Fibroblast of lung (primary cell): ENCODE measurements at regions not wholly inside any gene's neighbourhood (a gene's known extent, or its start where the extent isn't known, plus 50 kb on each side); places are given as distances from the start of the nearest gene placed in this dataset.

ENCODE experiments used
- EZH2 ChIP-seq: IDR thresholded peaks from 2 replicates; pipeline ENCODE4 v1.5.1; 2012; ENCODE audit warnings: low read length, control low read depth, mild to moderate bottlenecking; ENCODE audit errors: missing control alignments
- TF ChIP-seq, protein P1 (sequence below), 2 donors: IDR thresholded peaks in 1 of 2; conservative IDR thresholded peaks in 1 of 2; 1 replicate in 1 of 2; 2 replicates in 1 of 2; pipeline ENCODE4 v1.5.1; 2011 to 2012; ENCODE audit warnings: low read length in 2 of 2, control low read depth in 1 of 2, inconsistent platforms in 1 of 2, low read depth in 1 of 2, mild to moderate bottlenecking in 1 of 2

DNA sequence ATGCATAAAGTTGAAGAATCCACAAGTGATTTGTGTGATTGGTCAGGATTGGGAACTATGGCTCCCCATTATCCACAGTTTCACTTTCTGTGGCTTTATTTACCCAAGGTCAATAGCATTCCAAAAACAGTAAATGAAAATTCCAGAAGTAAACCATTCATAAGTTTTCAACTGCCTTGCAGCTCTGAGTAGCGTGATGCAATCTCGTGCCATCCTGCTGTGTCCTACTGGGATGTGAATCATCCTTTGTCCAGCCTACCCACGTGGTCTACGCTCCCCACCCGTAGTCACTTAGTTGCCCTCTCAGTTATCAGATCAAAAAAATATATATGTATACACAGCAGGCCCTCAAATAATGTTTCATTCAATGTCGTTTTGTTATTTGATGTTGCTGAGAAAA is 89.0 kb upstream of the DLGAP1 start:
- TF ChIP-seq EZH2, result no peak
- TF ChIP-seq, protein P1, sequence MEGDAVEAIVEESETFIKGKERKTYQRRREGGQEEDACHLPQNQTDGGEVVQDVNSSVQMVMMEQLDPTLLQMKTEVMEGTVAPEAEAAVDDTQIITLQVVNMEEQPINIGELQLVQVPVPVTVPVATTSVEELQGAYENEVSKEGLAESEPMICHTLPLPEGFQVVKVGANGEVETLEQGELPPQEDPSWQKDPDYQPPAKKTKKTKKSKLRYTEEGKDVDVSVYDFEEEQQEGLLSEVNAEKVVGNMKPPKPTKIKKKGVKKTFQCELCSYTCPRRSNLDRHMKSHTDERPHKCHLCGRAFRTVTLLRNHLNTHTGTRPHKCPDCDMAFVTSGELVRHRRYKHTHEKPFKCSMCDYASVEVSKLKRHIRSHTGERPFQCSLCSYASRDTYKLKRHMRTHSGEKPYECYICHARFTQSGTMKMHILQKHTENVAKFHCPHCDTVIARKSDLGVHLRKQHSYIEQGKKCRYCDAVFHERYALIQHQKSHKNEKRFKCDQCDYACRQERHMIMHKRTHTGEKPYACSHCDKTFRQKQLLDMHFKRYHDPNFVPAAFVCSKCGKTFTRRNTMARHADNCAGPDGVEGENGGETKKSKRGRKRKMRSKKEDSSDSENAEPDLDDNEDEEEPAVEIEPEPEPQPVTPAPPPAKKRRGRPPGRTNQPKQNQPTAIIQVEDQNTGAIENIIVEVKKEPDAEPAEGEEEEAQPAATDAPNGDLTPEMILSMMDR (conservative IDR thresholded peaks at IDR 0.05 in 1 of 2, IDR thresholded peaks at IDR 0.05 in 1 of 2; ENCODE audit: low read depth in 1 of 2, low read length in 2 of 2), result no peak
